ENCODE measurements at regions not wholly inside any gene's neighbourhood (a gene's known extent, or its start where the extent isn't known, plus 50 kb on each side); places are given as distances from the start of the nearest gene placed in this dataset.

- TF ChIP-seq ZNF460 (CRISPR knock-in tag; IDR thresholded peaks at IDR 0.05; ENCODE audit: borderline replicate concordance) (no peak), ZNF704 (CRISPR knock-in tag; IDR thresholded peaks at IDR 0.05; ENCODE audit: borderline replicate concordance) (no peak), ZHX1 (CRISPR knock-in tag; IDR thresholded peaks at IDR 0.05; ENCODE audit: low read depth) (no peak), ZNF180 (CRISPR knock-in tag; IDR thresholded peaks at IDR 0.05; ENCODE audit: borderline replicate concordance, low read depth) (no peak), GRHL1 (CRISPR knock-in tag; conservative IDR thresholded peaks at IDR 0.05) (no peak), ZBTB20 (CRISPR knock-in tag; IDR thresholded peaks at IDR 0.05; ENCODE audit: borderline replicate concordance, low read depth) (no peak), U2AF1 (optimal IDR thresholded peaks at IDR 0.05; ENCODE audit: low read depth, low read length) (no peak), ZNF775 (CRISPR knock-in tag; IDR thresholded peaks at IDR 0.05; ENCODE audit: borderline replicate concordance) (no peak), ZMYM3 (CRISPR knock-in tag; IDR thresholded peaks at IDR 0.05) (0 out of 2 replicates have a peak, but pooled peaks have one; percentile 8), ZSCAN12 (CRISPR knock-in tag; IDR thresholded peaks at IDR 0.05) (no peak), ZNF780A (CRISPR knock-in tag; IDR thresholded peaks at IDR 0.05) (no peak), MIER3 (CRISPR knock-in tag; IDR thresholded peaks at IDR 0.05; ENCODE audit: borderline replicate concordance) (0 out of 2 replicates have a peak, but pooled peaks have one; percentile 53), ZBTB4 (CRISPR knock-in tag; IDR thresholded peaks at IDR 0.05; ENCODE audit: borderline replicate concordance) (no peak), UBTF (CRISPR knock-in tag; IDR thresholded peaks at IDR 0.05) (no peak), HNRNPLL (IDR thresholded peaks at IDR 0.05; ENCODE audit: low read depth, low read length, poor library complexity, severe bottlenecking) (no peak), ZNF781 (CRISPR knock-in tag; IDR thresholded peaks at IDR 0.05; ENCODE audit: borderline replicate concordance, not compliant biosample characterization) (no peak), GTF3A (CRISPR knock-in tag; conservative IDR thresholded peaks at IDR 0.05) (no peak), ZNF713 (CRISPR knock-in tag; IDR thresholded peaks at IDR 0.05) (no peak)
These were observed 50.4 kb upstream of the CTIF start (continued) for GRCh38 chr18:48488388-48488850.

Data from HepG2 (cell line).